ENCODE measurements at regions not wholly inside any gene's neighbourhood (a gene's known extent, or its start where the extent isn't known, plus 50 kb on each side); places are given as distances from the start of the nearest gene placed in this dataset.

GRCh38 chr12:115213538-115214016 is 529.6 kb upstream of the TBX3 start:
- TF ChIP-seq CTCF (IDR thresholded peaks at IDR 0.05; ENCODE audit: poor library complexity), result no peak
- no peak for TF ChIP-seq EZH2phosphoT487 (IDR thresholded peaks at IDR 0.05; ENCODE audit: low read depth, severe bottlenecking, unreplicated experiment)
- TF ChIP-seq EZH2 (IDR thresholded peaks at IDR 0.05; ENCODE audit: borderline replicate concordance), result no peak

Measured in hepatocyte (in vitro differentiated cells).